CD4-positive, CD25-positive, alpha-beta regulatory T cell (primary cell): ENCODE measurements at regions not wholly inside any gene's neighbourhood (a gene's known extent, or its start where the extent isn't known, plus 50 kb on each side); places are given as distances from the start of the nearest gene placed in this dataset.

Experiments
- ATAC-seq, 2 donors: fragments of 150-1000 bp; cut with Tn5 transposase; one replicate each; pipeline ENCODE4 v1.10.0; 2021; ENCODE audit warnings: low read depth in 2 of 2, moderate number of reproducible peaks in 2 of 2, moderate library complexity in 1 of 2
- DNase-seq, 3 donors: peaks; one replicate each; pipeline versions ENCODE4 v3.0.0 to v3.0.0-alpha.2; 2012 to 2022; ENCODE audit warnings: mixed read lengths in 1 of 3
- H3K27ac ChIP-seq: one replicate; pipeline ENCODE4 v1.7.0; 2013; ENCODE audit warnings: mild to moderate bottlenecking, low read length; ENCODE audit not compliant: insufficient read depth, poor library complexity, severe bottlenecking
- H3K27me3 ChIP-seq: one replicate; pipeline ENCODE4 v1.7.0; 2013; ENCODE audit warnings: low read length; ENCODE audit not compliant: control insufficient read depth, insufficient read depth
- H3K36me3 ChIP-seq: one replicate; pipeline ENCODE4 v1.7.0; 2013; ENCODE audit warnings: mild to moderate bottlenecking, low read length, moderate library complexity; ENCODE audit not compliant: control insufficient read depth, insufficient read depth
- H3K4me1 ChIP-seq: 2 replicates; pipeline ENCODE4 v1.7.0; 2013; ENCODE audit warnings: mild to moderate bottlenecking, low read length; ENCODE audit not compliant: insufficient read depth, control insufficient read depth, poor library complexity, severe bottlenecking
- H3K4me3 ChIP-seq: one replicate; pipeline ENCODE4 v1.7.0; 2013; ENCODE audit warnings: low read depth, mild to moderate bottlenecking, low read length, moderate library complexity
- H3K9me3 ChIP-seq, 2 experiments: 1 replicate in 1 of 2; 2 replicates in 1 of 2; pipeline ENCODE4 v1.7.0; 2013; ENCODE audit warnings: low read length in 2 of 2, mild to moderate bottlenecking in 1 of 2, moderate library complexity in 1 of 2; ENCODE audit not compliant: control insufficient read depth in 2 of 2
- H3K27ac Mint-ChIP-seq, 3 donors: one replicate each; pipeline ENCODE4 v1.8.0; 2020 to 2022; ENCODE audit warnings: mild to moderate bottlenecking in 3 of 3, mixed read lengths in 3 of 3, moderate library complexity in 2 of 3
- H3K27me3 Mint-ChIP-seq: one replicate; pipeline ENCODE4 v1.8.0; 2022; ENCODE audit warnings: mild to moderate bottlenecking, mixed read lengths
- H3K36me3 Mint-ChIP-seq: one replicate; pipeline ENCODE4 v1.8.0; 2020; ENCODE audit warnings: mixed read lengths
- H3K4me1 Mint-ChIP-seq, 4 donors: one replicate each; pipeline ENCODE4 v1.8.0; 2020 to 2022; ENCODE audit warnings: mixed read lengths in 4 of 4, mild to moderate bottlenecking in 1 of 4
- H3K4me3 Mint-ChIP-seq, 4 donors: one replicate each; pipeline ENCODE4 v1.8.0; 2020 to 2022; ENCODE audit warnings: mild to moderate bottlenecking in 4 of 4, mixed read lengths in 4 of 4, moderate library complexity in 3 of 4
- H3K9me3 Mint-ChIP-seq, 7 donors: one replicate each; pipeline ENCODE4 v1.8.0; 2020 to 2022; ENCODE audit warnings: mixed read lengths in 7 of 7, mild to moderate bottlenecking in 3 of 7, moderate library complexity in 2 of 7

DNA sequence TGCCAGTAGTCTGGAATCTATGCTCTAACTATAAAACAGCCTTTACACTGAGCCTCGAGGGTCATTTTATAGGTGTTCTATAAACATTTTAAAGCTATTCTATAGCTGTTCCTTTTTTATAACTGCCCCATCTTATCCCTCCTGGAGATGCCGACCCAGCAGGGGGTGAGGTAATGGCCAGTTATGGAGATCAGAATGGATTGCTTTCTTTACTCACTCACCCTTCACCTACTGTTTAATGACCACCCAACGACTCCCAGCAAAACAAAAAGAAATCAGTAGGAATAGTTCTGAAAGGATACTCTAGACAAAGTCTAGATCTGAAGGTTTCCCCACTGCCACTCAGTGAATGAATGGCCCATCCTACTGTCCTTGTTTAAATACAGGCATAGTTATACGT lies 1113.1 kb downstream of the FAT4 start:
- no peaks in the 10 kb centered on the region for H3K4me1 Mint-ChIP-seq
- no peak overlapping the region for H3K27ac Mint-ChIP-seq
- no peak overlapping the region for H3K4me3 ChIP-seq
- H3K36me3 ChIP-seq: no peaks in the 10 kb centered on the region
- no peaks in the 10 kb centered on the region for H3K36me3 Mint-ChIP-seq
- no peaks in the 10 kb centered on the region for H3K4me1 ChIP-seq
- H3K27me3 Mint-ChIP-seq: no peaks in the 10 kb centered on the region
- no peak overlapping the region for H3K4me3 Mint-ChIP-seq
- ATAC-seq: no peak
- peaks cover 1 to 22% (median 5%) of the 10 kb centered on the region in 7 donors for H3K9me3 Mint-ChIP-seq
- H3K9me3 ChIP-seq: no peaks in the 10 kb centered on the region
- DNase-seq: no peak
- no peak overlapping the region for H3K27ac ChIP-seq
- no peaks in the 10 kb centered on the region for H3K27me3 ChIP-seq

DNA sequence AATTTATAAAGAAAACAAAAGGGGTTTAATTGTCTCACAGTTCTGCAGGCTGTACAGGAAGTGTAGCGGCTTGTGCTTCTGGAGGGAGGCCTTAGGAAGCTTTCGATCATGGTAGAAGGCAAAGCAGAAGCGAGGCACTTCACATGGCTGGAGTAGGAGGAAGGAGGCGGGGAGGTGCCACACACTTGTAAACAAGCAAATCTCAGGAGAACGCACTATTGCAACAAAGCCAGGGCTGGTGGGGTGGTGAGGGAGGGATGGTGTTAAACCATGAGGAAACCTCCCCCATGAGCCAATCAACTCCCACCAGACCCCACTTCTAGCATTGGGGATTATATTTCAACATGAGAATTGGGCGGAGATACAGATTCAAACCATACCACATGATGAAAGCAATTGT lies 1116.3 kb downstream of the FAT4 start:
- H3K27me3 Mint-ChIP-seq: no peaks in the 10 kb centered on the region
- no peak overlapping the region for H3K4me3 Mint-ChIP-seq

DNA sequence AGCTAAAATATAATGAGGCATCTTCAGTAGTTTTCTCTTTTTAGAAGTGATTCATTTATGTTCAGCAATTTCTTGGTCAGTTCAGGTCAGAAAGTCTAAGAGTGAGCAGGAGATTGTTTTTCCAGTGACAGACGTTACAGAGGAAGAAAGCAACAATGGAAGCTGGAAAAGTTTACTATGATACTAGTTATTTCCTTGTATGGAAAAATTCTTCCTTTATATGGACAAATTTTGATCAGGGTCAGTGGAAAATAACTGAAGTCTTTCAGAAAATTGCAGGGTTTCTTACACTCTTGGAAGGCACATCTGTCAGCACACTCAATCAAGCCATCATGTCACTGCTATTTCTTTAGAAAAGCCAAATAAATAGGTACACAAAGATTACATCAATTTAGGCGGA lies 1120.7 kb downstream of the FAT4 start:
- no peaks in the 10 kb centered on the region for H3K36me3 Mint-ChIP-seq
- Histone ChIP-seq H3K4me3 (no peak overlapping the region), H3K27me3 (no peaks in the 10 kb centered on the region), H3K4me1 (no peaks in the 10 kb centered on the region), H3K9me3 (no peaks in the 10 kb centered on the region), H3K27ac (no peak overlapping the region), H3K36me3 (no peaks in the 10 kb centered on the region)
- no peak for ATAC-seq
- no peak overlapping the region for H3K27ac Mint-ChIP-seq
- no peak overlapping the region for H3K4me3 Mint-ChIP-seq
- H3K4me1 Mint-ChIP-seq: no peaks in the 10 kb centered on the region
- H3K9me3 Mint-ChIP-seq: peaks cover 4 to 25% (median 6%) of the 10 kb centered on the region in 7 donors
- DNase-seq: no peak
- no peaks in the 10 kb centered on the region for H3K27me3 Mint-ChIP-seq

More for the DNA sequence above, 1116.3 kb downstream of the FAT4 start:
- no peak for DNase-seq
- Histone ChIP-seq H3K27ac (no peak overlapping the region), H3K36me3 (no peaks in the 10 kb centered on the region), H3K27me3 (no peaks in the 10 kb centered on the region), H3K9me3 (no peaks in the 10 kb centered on the region), H3K4me3 (no peak overlapping the region), H3K4me1 (no peaks in the 10 kb centered on the region)
- peaks cover 0 to 20% (median 4%) of the 10 kb centered on the region in 7 donors for H3K9me3 Mint-ChIP-seq
- no peaks in the 10 kb centered on the region for H3K36me3 Mint-ChIP-seq
- no peak for ATAC-seq
- H3K4me1 Mint-ChIP-seq: no peaks in the 10 kb centered on the region
- H3K27ac Mint-ChIP-seq: no peak overlapping the region

DNA sequence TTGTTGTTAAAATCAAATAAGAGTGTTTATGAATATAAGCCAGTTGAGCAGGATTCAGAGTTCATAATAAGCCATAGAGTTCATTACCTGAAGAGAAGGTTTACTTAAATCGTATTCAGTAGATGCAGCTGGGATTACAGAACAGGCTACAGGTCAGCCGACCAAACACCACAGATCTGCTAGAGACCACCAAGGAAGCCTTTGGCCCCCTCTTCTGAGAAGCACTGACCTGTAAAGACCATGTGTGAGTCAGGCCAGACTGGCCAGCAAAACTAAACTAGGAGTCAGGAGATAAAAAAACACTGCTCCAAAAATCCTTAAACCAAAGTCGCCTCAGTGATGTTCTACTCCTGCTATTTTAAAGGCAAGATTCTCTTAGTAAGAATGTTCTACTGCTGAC lies 1125.5 kb downstream of the FAT4 start:
- H3K27me3 Mint-ChIP-seq: no peaks in the 10 kb centered on the region
- H3K9me3 Mint-ChIP-seq: peaks cover 6 to 32% (median 7%) of the 10 kb centered on the region in 7 donors
- H3K4me1 Mint-ChIP-seq: no peaks in the 10 kb centered on the region
- H3K9me3 ChIP-seq: no peaks in the 10 kb centered on the region
- H3K36me3 Mint-ChIP-seq: no peaks in the 10 kb centered on the region
- H3K4me3 ChIP-seq: no peak overlapping the region
- no peaks in the 10 kb centered on the region for H3K36me3 ChIP-seq
- ATAC-seq: no peak
- no peak overlapping the region for H3K4me3 Mint-ChIP-seq
- H3K4me1 ChIP-seq: no peaks in the 10 kb centered on the region
- H3K27ac Mint-ChIP-seq: no peak overlapping the region
- no peaks in the 10 kb centered on the region for H3K27me3 ChIP-seq
- DNase-seq: no peak
- H3K27ac ChIP-seq: no peak overlapping the region

DNA sequence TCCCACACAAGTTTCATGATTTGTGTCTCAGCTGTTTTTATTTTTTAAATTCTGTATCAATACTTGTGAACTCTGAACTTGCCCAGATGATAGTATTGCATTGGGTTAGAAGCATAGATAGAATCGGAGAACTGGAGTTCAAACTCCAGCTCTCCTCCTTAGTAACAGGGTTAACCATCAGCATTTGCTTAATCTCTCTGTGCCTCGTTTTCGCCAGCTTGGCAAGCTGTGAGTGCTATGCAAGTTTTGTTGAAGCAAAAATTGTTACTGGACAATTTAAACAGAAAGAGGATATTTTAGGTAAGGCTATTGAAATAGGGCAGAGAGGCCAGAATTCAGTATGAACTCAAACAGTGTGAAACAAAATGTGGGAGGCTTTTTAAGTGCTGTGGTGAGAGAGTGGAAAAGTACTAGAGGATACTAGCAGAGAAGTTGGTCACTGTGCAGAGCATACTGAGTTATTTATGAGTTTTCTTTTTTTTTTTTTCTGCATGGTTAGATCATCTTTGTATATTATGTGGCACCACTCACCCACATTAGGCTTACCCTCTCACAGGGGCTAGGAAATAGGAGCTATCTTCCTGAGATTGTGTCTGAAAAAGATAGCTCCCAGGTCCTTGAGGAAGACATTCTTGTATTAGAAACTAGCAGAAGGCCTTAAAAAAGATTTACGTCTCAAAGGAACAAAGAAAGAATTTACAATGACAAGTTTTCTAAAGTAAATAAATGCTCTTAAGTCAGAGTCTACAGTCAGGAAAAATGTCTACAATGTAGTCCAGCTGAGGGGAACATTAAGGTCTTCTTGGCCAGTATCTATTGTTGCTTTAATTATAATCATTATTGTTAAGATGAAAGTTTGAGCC lies 1126.6 kb downstream of the FAT4 start:
- DNase-seq: no peak
- Histone ChIP-seq H3K27ac (no peak overlapping the region), H3K36me3 (no peaks in the 10 kb centered on the region), H3K9me3 (no peaks in the 10 kb centered on the region), H3K4me3 (no peak overlapping the region), H3K4me1 (no peaks in the 10 kb centered on the region), H3K27me3 (no peaks in the 10 kb centered on the region)
- H3K27me3 Mint-ChIP-seq: no peaks in the 10 kb centered on the region
- no peak overlapping the region for H3K4me3 Mint-ChIP-seq
- no peak overlapping the region for H3K27ac Mint-ChIP-seq
- H3K36me3 Mint-ChIP-seq: no peaks in the 10 kb centered on the region
- H3K4me1 Mint-ChIP-seq: no peaks in the 10 kb centered on the region
- ATAC-seq: no peak
- peaks cover 2 to 40% (median 7%) of the 10 kb centered on the region in 7 donors for H3K9me3 Mint-ChIP-seq

DNA sequence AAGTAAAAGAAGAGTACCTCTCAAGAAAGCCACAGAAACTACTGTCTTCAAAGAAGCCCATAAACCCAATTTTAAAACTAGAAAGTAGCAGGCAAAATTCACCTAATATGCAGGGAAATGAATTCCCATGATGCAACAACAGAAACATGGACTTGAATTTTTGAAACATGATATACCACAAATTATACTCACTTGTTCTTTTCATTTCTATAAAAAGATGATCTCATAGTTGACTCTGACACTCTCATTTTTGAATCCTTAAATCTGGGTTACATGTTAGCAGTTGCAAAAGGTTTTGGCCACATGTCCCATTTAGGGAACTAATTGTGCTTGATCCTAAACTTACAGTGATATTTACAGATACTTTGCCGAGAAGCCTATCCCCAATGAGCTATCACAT lies 1130.8 kb downstream of the FAT4 start:
- Mint-ChIP-seq H3K36me3 (no peaks in the 10 kb centered on the region), H3K27ac (no peak overlapping the region), H3K9me3 (peaks cover 0 to 39% (median 6%) of the 10 kb centered on the region in 7 donors), H3K4me3 (no peak overlapping the region), H3K4me1 (no peaks in the 10 kb centered on the region), H3K27me3 (no peaks in the 10 kb centered on the region)
- DNase-seq: no peak
- no peak overlapping the region for H3K4me3 ChIP-seq
- no peaks in the 10 kb centered on the region for H3K36me3 ChIP-seq
- no peaks in the 10 kb centered on the region for H3K27me3 ChIP-seq
- H3K27ac ChIP-seq: no peak overlapping the region
- ATAC-seq: no peak
- no peaks in the 10 kb centered on the region for H3K4me1 ChIP-seq
- peaks cover 0 to 4% of the 10 kb centered on the region in 2 experiments for H3K9me3 ChIP-seq

DNA sequence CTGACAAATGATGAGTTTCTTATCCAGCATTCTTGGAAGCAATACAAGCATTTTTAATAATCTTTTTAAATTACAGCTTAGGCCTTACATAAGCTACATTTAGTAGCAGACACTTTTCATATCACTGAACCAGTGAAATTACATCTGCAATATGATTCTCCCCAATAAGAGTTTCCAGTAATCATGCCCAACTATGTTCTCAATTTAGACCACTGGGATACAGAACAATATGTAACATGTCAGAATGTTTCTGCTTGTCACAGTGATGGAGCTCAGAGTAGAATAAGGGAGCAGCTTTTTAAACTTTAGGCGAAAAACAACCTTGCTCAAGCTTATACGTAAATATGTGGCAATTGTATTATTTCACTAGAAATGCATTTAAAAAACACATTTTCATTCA lies 1132.2 kb downstream of the FAT4 start:
- Mint-ChIP-seq H3K9me3 (peaks cover 0 to 42% (median 7%) of the 10 kb centered on the region in 7 donors), H3K4me1 (no peaks in the 10 kb centered on the region), H3K27ac (no peak overlapping the region), H3K36me3 (no peaks in the 10 kb centered on the region), H3K4me3 (no peak overlapping the region), H3K27me3 (no peaks in the 10 kb centered on the region)
- H3K9me3 ChIP-seq: peaks cover 0 to 4% of the 10 kb centered on the region in 2 experiments
- no peak overlapping the region for H3K4me3 ChIP-seq
- H3K27me3 ChIP-seq: no peaks in the 10 kb centered on the region
- DNase-seq: no peak
- ATAC-seq: no peak
- H3K36me3 ChIP-seq: no peaks in the 10 kb centered on the region
- H3K4me1 ChIP-seq: no peaks in the 10 kb centered on the region
- H3K27ac ChIP-seq: no peak overlapping the region
